H1 (cell line): ENCODE measurements at regions not wholly inside any gene's neighbourhood (a gene's known extent, or its start where the extent isn't known, plus 50 kb on each side); places are given as distances from the start of the nearest gene placed in this dataset.

ENCODE experiments used
- ATF3 ChIP-seq: IDR thresholded peaks from 2 replicates; pipeline ENCODE4 v1.6.1; 2011; ENCODE audit warnings: low read depth, mild to moderate bottlenecking, low read length; ENCODE audit not compliant: insufficient read depth
- BCL11A ChIP-seq, 2 experiments: IDR thresholded peaks; one replicate each; pipeline ENCODE4 v1.6.1; 2011; ENCODE audit warnings: low read depth in 2 of 2, low read length in 2 of 2, mild to moderate bottlenecking in 2 of 2
- CTCF ChIP-seq, 3 experiments: IDR thresholded peaks; 1 replicate in 2 of 3; 2 replicates in 1 of 3; pipeline versions ENCODE4 v1.5.1 to v1.6.1; 2011; ENCODE audit warnings: low read length in 3 of 3, mild to moderate bottlenecking in 3 of 3, inconsistent platforms in 2 of 3, low read depth in 1 of 3, moderate library complexity in 1 of 3; ENCODE audit not compliant: insufficient read depth in 1 of 3; ENCODE audit errors: control extremely low read depth in 1 of 3
- GTF2F1 ChIP-seq: IDR thresholded peaks from 2 replicates; pipeline ENCODE4 v1.6.1; 2012; ENCODE audit warnings: low read depth, low read length, improper control_type of control experiment, borderline replicate concordance
- NRF1 ChIP-seq: IDR thresholded peaks from 2 replicates; pipeline ENCODE4 v1.6.1; 2011; ENCODE audit warnings: mild to moderate bottlenecking, low read depth, low read length, improper control_type of control experiment
- POLR2A ChIP-seq, 2 experiments: IDR thresholded peaks; 1 replicate in 1 of 2; 2 replicates in 1 of 2; pipeline ENCODE4 v1.6.1; 2011; ENCODE audit warnings: low read depth in 2 of 2, low read length in 2 of 2, mild to moderate bottlenecking in 2 of 2; ENCODE audit errors: control extremely low read depth in 1 of 2
- RAD21 ChIP-seq, 2 experiments: IDR thresholded peaks in 1 of 2; conservative IDR thresholded peaks in 1 of 2; 2 replicates each; pipeline ENCODE4 v1.6.1; 2011; ENCODE audit warnings: low read depth in 2 of 2, low read length in 2 of 2, improper control_type of control experiment in 1 of 2, inconsistent platforms in 1 of 2, mild to moderate bottlenecking in 1 of 2, moderate library complexity in 1 of 2
- SIN3A ChIP-seq, 2 experiments: IDR thresholded peaks in 1 of 2; conservative IDR thresholded peaks in 1 of 2; 2 replicates each; pipeline ENCODE4 v1.6.1; 2011 to 2012; ENCODE audit warnings: low read length in 2 of 2, improper control_type of control experiment in 1 of 2, low read depth in 1 of 2, mild to moderate bottlenecking in 1 of 2
- SIRT6 ChIP-seq: IDR thresholded peaks from one replicate; pipeline ENCODE4 v1.7.1; 2012; ENCODE audit warnings: low read length, inconsistent platforms
- USF2 ChIP-seq: IDR thresholded peaks from 2 replicates; pipeline ENCODE4 v1.6.1; 2011; ENCODE audit warnings: low read length, improper control_type of control experiment
- ZNF274 ChIP-seq: IDR thresholded peaks from 2 replicates; pipeline ENCODE4 v1.7.0; 2012; ENCODE audit warnings: low read length, borderline replicate concordance; ENCODE audit errors: extremely low read depth

GRCh38 chr6:2514965-2515543 lies 235.7 kb downstream of the MYLK4 start:
- TF ChIP-seq BCL11A (IDR thresholded peaks at IDR 0.05; ENCODE audit: low read depth in 2 of 2, low read length in 2 of 2) (no peak), POLR2A (IDR thresholded peaks at IDR 0.05; ENCODE audit: control extremely low read depth in 1 of 2, low read depth in 2 of 2, low read length in 2 of 2) (no peak), ZNF274 (no peak), CTCF (IDR thresholded peaks at IDR 0.05; ENCODE audit: control extremely low read depth in 1 of 3, insufficient read depth in 1 of 3, low read depth in 1 of 3, low read length in 3 of 3) (no peak), SIRT6 (no peak), ATF3 (no peak), SIN3A (conservative IDR thresholded peaks at IDR 0.05 in 1 of 2, IDR thresholded peaks at IDR 0.05 in 1 of 2; ENCODE audit: low read depth in 1 of 2, low read length in 2 of 2) (no peak), RAD21 (IDR thresholded peaks at IDR 0.05 in 1 of 2, conservative IDR thresholded peaks at IDR 0.05 in 1 of 2; ENCODE audit: low read depth in 2 of 2, low read length in 2 of 2) (no peak), GTF2F1 (no peak), NRF1 (no peak), USF2 (no peak)
